Ovary (tissue), 3 donors: ENCODE measurements at regions not wholly inside any gene's neighbourhood (a gene's known extent, or its start where the extent isn't known, plus 50 kb on each side); places are given as distances from the start of the nearest gene placed in this dataset.

Experiments
- CTCF ChIP-seq, 3 donors: fragments of 450-650 bp in 2 of 3; fragments of 200-600 bp in 1 of 3; IDR thresholded peaks; one replicate each; pipeline versions ENCODE4 v1.5.1 to v1.8.0; 2016 to 2022; ENCODE audit warnings: antibody characterized with exemption in 3 of 3, mild to moderate bottlenecking in 1 of 3
- EP300 ChIP-seq: sonication (generic); formaldehyde crosslinking; IDR thresholded peaks from one replicate; pipeline ENCODE4 v1.6.1; 2017; ENCODE audit warnings: antibody characterized with exemption
- POLR2A ChIP-seq: fragments of 450-650 bp; IDR thresholded peaks from one replicate; pipeline ENCODE4 v1.6.1; 2017; ENCODE audit warnings: antibody characterized with exemption, mild to moderate bottlenecking, moderate library complexity
- donor health status: DM: no; HTN: no; CAD: no.

GRCh38 chr5:88140396-88140855 lies 128.2 kb downstream of the TMEM161B start:
- TF ChIP-seq EP300, result no peak
- TF ChIP-seq CTCF (IDR thresholded peaks at IDR 0.05), result no peak
- no peak for TF ChIP-seq POLR2A
